Activated naive CD8-positive, alpha-beta T cell treated with anti-CD3 and anti-CD28 coated beads, Interleukin-2, amount 50 U/mL, for 24 hours (primary cell): ENCODE measurements at regions not wholly inside any gene's neighbourhood (a gene's known extent, or its start where the extent isn't known, plus 50 kb on each side); places are given as distances from the start of the nearest gene placed in this dataset.

Experiments used
- ATAC-seq: fragments of 150-1000 bp; cut with Tn5 transposase; one replicate; pipeline ENCODE4 v1.10.0; 2021
- DNase-seq: peaks from one replicate; pipeline ENCODE4 v3.0.0; 2021
- H3K27ac Mint-ChIP-seq: one replicate; pipeline ENCODE4 v1.8.0; 2021; ENCODE audit warnings: mild to moderate bottlenecking, mixed read lengths
- H3K27me3 Mint-ChIP-seq: one replicate; pipeline ENCODE4 v1.8.0; 2021; ENCODE audit warnings: mixed read lengths
- H3K36me3 Mint-ChIP-seq: one replicate; pipeline ENCODE4 v1.8.0; 2021; ENCODE audit warnings: low read depth, mixed read lengths
- H3K4me1 Mint-ChIP-seq: one replicate; pipeline ENCODE4 v1.8.0; 2021; ENCODE audit warnings: mixed read lengths
- H3K4me3 Mint-ChIP-seq: one replicate; pipeline ENCODE4 v1.8.0; 2021; ENCODE audit warnings: mild to moderate bottlenecking, moderate library complexity, mixed read lengths
- H3K9me3 Mint-ChIP-seq: one replicate; pipeline ENCODE4 v1.8.0; 2021; ENCODE audit warnings: mixed read lengths

DNA sequence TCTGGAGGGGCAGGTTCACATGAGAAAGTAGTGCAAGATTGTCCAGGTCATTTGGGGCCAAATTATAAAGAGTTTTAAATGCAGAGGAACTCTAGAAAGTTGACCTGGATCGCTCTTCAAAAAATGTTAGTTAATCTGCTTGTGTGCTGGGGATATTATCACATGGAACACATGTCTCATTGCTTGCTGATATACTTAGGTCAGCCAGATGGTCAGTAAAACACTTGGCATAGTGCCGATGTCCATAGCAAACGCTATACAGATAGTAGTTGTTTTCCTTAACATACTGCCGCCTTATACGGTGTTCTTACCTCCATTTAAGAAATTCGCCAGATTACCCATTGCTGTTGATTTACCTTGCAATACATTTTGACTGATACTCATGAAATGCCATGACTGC lies 103.4 kb upstream of the CWC22 start:
- Mint-ChIP-seq H3K27me3 (peaks cover 7% of the 10 kb centered on the region), H3K4me1 (no peaks in the 10 kb centered on the region), H3K36me3 (no peaks in the 10 kb centered on the region), H3K4me3 (no peak overlapping the region), H3K27ac (no peak overlapping the region), H3K9me3 (no peaks in the 10 kb centered on the region)
- ATAC-seq = no peak
- DNase-seq = no peak

DNA sequence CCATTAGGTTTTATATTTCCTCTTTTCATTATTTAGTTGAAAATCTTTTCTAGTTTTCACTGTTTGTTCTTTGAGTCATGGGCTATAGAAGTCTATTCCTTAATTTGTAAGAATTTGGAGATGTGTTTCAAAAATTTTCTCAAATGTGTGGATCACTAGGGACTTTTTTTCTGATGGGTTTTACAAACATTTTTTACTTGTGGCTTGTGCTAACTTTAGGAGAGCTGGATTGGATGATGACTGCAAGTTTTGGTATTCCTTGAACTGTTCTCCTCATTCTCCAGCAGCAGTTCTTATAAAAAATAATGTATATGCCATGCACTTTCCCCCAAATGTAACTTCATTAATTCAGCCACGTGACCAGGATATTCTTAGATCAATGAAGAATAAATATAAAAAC lies 94.7 kb upstream of the CWC22 start:
- Mint-ChIP-seq H3K36me3 (no peaks in the 10 kb centered on the region), H3K27ac (no peak overlapping the region), H3K27me3 (peaks cover 2% of the 10 kb centered on the region), H3K9me3 (no peaks in the 10 kb centered on the region), H3K4me3 (no peak overlapping the region), H3K4me1 (no peaks in the 10 kb centered on the region)
- no peak for ATAC-seq
- no peak for DNase-seq

DNA sequence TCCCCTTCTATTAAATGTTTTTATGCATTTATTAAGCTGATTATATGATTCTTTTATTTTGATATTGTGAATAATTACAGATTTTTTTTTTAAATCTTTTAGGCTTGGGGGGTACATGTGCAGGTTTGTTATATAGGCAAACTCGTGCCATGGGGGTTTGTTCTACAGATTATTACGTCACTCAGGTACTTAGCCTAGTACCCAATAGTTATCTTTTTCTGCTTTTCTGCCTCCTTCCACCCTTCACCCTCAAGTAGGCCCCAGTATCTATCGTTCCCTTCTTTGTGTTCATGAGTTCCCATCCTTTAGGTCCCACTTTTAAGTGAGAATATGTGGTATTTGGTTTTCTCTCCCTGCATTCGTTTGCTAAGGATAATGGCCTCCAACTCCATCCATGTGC lies 92.2 kb upstream of the CWC22 start:
- no peaks in the 10 kb centered on the region for H3K9me3 Mint-ChIP-seq
- H3K36me3 Mint-ChIP-seq = no peaks in the 10 kb centered on the region
- H3K27me3 Mint-ChIP-seq = peaks cover 5% of the 10 kb centered on the region
- no peaks in the 10 kb centered on the region for H3K4me1 Mint-ChIP-seq
- no peak overlapping the region for H3K27ac Mint-ChIP-seq
- no peak overlapping the region for H3K4me3 Mint-ChIP-seq
- ATAC-seq (no peak), DNase-seq (no peak)

DNA sequence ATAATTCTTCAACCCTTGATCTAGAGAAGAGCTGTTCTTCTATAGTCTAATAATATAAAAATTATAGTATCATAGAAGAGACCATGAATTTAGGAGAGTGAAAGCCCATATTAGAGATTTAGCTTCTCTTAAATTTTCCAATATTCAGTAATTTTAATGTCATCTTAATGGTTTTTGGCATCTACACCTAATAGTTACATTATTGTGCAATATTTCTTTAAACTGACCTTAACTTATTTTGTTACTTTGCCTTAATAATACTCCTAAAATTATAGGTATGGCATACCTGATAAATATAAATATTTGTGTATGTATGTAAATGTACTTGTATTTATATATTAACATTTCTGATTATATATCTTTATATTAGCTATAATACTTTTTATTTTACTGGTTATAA lies 78.0 kb upstream of the CWC22 start:
- H3K4me1 Mint-ChIP-seq = no peaks in the 10 kb centered on the region

DNA sequence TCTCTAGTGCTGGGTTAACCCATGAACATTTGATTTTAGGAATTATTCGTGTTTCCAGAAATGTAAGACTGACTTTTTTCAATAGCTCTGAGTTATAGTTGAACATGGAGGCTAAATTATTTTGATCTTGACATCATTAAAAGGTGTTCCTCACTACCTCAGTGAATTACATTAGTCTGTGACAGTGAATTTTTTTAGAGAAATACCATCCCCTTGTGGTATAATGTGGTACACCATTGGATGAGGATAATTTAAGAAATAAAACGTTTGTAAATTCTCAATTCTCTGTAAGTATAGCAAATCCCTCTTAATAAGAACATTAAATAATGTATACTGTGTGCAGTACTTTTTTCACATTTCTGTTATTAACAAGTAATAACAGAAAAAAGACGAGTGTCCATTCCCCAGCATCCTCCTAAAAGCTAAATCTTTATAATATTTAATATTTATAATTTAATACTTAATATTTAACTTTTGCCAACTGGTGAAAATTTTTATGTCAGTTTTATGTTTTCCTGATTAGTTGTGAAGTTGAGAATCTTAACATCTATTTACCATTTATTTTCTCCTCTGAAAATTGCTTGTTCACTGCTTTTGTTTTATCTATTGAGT lies 70.3 kb upstream of the CWC22 start:
- DNase-seq (no peak), ATAC-seq (no peak)
- peaks cover 1% of the 10 kb centered on the region for H3K36me3 Mint-ChIP-seq

More for the DNA sequence above, 78.0 kb upstream of the CWC22 start:
- no peak for DNase-seq
- Mint-ChIP-seq H3K36me3 (peaks cover 1% of the 10 kb centered on the region), H3K4me3 (no peak overlapping the region), H3K27ac (no peak overlapping the region), H3K9me3 (peaks cover 13% of the 10 kb centered on the region), H3K27me3 (peaks cover 5% of the 10 kb centered on the region)
- ATAC-seq = no peak

DNA sequence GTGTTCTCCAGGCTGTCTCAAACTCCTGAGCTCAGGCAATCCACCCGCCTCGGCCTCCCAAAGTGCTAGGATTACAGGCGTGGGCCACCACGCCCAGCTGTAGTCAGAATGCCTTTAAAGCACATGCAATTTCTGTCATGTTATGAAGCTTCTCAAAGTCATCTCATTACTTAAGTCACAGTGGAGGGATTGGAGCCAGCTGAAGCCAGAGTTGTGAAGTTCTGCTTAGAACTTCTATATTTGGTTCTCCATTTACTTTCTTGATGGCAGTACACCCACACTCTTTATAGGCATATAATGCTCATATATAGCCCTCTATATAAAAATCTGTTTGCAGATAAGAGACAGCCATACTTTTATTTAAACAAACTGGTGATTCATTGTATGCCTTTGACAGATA lies 68.8 kb upstream of the CWC22 start:
- no peaks in the 10 kb centered on the region for H3K9me3 Mint-ChIP-seq
- H3K4me1 Mint-ChIP-seq = no peaks in the 10 kb centered on the region
- DNase-seq (no peak), ATAC-seq (no peak)
- no peaks in the 10 kb centered on the region for H3K36me3 Mint-ChIP-seq
- no peaks in the 10 kb centered on the region for H3K27me3 Mint-ChIP-seq
- no peak overlapping the region for H3K27ac Mint-ChIP-seq
- H3K4me3 Mint-ChIP-seq = no peak overlapping the region

More for the DNA sequence above, 70.3 kb upstream of the CWC22 start:
- Mint-ChIP-seq H3K4me1 (no peaks in the 10 kb centered on the region), H3K9me3 (peaks cover 13% of the 10 kb centered on the region), H3K27ac (no peak overlapping the region), H3K4me3 (no peak overlapping the region), H3K27me3 (no peaks in the 10 kb centered on the region)

DNA sequence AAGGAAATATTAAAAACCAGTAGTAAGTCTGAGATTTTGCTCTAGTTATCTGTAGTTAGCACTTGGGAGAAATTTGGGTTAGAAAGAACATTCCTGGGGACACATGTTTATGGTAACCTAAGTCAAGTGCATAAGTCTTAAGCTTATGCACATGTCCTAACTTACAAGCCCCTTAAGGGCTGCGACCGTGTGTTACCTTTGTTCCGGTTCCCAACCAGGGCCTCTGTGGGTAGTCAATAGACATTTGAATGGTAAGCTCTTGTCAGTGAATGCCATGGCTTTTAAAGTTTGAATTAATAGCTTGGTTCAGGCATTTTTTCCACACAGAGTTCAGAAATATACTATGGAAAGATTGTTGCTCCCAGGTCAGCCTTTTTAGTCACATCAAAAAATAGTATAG lies 64.7 kb upstream of the CWC22 start:
- no peak for DNase-seq
- Mint-ChIP-seq H3K27ac (no peak overlapping the region), H3K4me3 (no peak overlapping the region), H3K36me3 (no peaks in the 10 kb centered on the region), H3K9me3 (peaks cover 4% of the 10 kb centered on the region), H3K4me1 (no peaks in the 10 kb centered on the region), H3K27me3 (no peaks in the 10 kb centered on the region)
- ATAC-seq = no peak

DNA sequence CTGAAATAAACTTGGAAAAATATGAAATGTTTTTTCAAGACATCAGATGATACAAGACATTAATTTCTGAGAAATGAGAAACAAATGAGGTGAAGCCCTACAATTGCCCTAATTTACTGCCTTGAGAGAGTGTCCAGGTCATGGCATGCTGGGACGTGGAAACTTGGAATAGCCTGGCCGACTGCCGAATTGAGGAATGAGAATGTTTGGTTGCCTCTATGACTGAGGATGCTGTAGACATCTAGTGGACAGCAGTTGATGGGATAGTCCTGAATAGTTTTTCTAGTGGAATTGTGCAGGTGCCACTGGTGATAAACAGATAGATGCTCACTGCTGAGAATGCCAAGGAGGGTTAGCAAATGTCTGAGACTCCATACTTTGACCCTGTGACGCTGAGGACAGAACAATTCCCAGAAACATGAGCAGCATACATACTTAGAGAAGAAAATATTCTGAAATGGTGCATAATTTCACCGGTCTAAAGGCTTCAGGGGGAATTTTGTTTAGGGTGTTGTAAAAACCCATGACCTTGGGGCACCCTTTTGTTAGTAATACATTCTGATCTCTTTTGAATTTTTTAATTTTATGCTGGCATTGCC lies 56.5 kb upstream of the CWC22 start:
- no peaks in the 10 kb centered on the region for H3K27me3 Mint-ChIP-seq
- DNase-seq (no peak), ATAC-seq (no peak)
- no peak overlapping the region for H3K27ac Mint-ChIP-seq
- no peaks in the 10 kb centered on the region for H3K9me3 Mint-ChIP-seq
- H3K36me3 Mint-ChIP-seq = no peaks in the 10 kb centered on the region
- no peak overlapping the region for H3K4me3 Mint-ChIP-seq
- no peaks in the 10 kb centered on the region for H3K4me1 Mint-ChIP-seq

DNA sequence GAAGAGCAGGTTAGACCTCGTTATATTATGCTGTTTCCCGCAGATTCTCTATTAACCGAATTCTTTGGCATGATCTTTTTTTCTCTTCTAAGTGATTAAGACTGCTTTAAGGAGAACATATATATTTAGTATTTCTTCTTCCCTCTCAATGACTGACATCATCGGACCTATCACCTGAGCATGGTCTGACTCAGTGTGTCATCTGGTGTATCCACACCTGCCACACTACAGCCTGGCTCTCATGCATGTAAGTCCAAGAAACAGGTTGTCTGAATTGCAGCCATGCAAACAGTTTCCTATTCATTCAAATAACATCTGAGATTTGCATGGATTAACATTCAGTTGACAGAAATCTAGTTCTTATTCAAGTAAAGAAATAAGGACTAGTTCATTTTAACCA lies 55.1 kb upstream of the CWC22 start:
- Mint-ChIP-seq H3K4me1 (no peaks in the 10 kb centered on the region), H3K4me3 (no peak overlapping the region), H3K9me3 (no peaks in the 10 kb centered on the region), H3K27me3 (no peaks in the 10 kb centered on the region), H3K27ac (no peak overlapping the region), H3K36me3 (no peaks in the 10 kb centered on the region)
- DNase-seq (no peak), ATAC-seq (no peak)

DNA sequence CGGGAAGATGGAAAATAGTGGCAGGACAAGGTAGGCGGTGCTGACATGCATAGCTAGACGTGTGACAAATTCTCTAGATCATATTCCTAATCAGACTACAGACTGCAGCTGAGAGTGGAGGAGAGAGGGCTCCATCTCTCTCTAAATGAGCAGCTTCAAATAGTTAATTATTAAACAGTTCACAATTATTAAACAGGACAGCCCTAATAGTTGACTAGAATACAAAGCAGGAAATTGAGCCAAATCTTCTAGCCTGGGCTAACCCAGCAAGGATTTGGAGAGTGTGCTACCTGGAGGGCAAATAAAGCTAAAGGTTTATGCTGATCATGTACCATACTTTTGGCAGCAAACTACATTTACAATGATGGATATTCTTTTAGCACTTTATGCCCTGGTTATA lies 54.4 kb upstream of the CWC22 start:
- no peak for ATAC-seq
- Mint-ChIP-seq H3K4me3 (no peak overlapping the region), H3K4me1 (no peaks in the 10 kb centered on the region), H3K36me3 (no peaks in the 10 kb centered on the region), H3K9me3 (no peaks in the 10 kb centered on the region), H3K27ac (no peak overlapping the region), H3K27me3 (no peaks in the 10 kb centered on the region)
- DNase-seq = no peak

DNA sequence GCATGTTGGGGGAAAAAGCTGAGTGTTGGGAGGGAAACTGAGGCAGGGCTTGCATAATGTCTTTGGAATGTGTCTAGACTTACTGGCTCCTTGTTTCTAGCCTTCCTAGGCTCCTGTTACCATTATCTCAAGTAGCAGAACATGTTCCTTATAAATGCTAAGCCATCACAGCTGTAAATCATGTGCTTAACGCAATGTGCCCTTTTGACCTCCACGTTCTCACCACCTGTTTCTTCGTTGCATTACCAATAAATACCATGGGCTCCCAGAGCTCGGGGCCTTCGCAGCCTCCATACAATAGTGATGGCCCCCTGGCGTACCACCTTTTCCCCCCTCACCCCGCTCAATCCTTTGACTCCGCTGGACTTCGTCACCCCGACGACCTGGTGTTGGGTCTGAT lies 54.0 kb upstream of the CWC22 start:
- H3K36me3 Mint-ChIP-seq = no peaks in the 10 kb centered on the region
- H3K27me3 Mint-ChIP-seq = no peaks in the 10 kb centered on the region
- H3K27ac Mint-ChIP-seq = no peak overlapping the region
- no peaks in the 10 kb centered on the region for H3K4me1 Mint-ChIP-seq
- no peak for DNase-seq
- no peak for ATAC-seq
- H3K9me3 Mint-ChIP-seq = no peaks in the 10 kb centered on the region
- no peak overlapping the region for H3K4me3 Mint-ChIP-seq

DNA sequence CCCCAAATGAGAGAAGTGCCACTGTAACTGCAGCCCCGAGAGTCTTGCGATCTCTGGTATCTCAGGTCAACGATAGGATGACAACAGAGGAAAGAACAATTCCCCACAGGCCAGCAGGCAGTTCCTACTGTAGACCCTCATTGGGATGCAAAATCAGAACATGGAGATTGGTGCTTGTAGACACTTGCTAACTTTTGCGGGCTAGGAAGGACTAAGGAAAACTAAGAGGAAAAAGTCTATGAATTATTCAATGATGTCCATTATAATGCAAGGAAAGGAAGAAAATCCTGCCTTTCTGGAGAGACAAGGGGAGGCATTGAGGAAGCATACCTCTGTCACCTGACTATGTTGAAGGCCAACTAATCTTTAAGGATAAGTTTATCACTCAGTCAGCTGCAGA lies 51.9 kb upstream of the CWC22 start:
- no peak overlapping the region for H3K4me3 Mint-ChIP-seq
- no peaks in the 10 kb centered on the region for H3K27me3 Mint-ChIP-seq
- H3K27ac Mint-ChIP-seq = no peak overlapping the region

DNA sequence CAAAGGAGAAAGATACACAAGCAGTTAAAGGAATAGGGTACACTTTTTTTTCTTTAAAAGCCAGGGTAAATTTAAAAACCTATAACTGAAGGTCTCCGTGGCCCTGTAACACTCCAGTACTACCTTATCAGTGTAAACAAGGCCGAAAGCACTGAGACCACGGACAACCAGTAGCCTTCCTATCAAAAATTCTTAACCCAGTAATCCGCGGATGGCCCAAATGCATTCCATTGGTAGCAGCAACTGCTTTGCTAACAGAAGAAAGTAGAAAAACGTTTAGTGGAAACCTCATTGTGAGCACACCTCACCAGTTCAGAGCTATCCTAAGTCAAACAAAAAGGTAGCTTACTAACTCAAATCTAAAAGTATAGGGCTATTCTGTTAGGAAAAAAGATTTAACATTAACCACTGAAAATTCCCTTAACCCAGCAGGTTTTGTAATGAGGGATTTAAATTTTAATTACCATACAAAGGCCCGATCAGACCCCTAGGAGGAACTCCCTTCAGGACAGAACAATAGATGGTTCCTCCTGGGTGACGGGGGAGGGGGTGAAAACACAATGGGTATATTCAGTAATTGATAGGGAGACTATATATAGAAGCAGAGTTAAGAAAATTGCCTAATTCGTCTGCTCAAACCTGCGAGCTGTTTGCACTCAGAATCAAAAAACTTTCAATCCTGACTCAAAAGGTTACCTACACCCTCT lies 50.8 kb upstream of the CWC22 start:
- Mint-ChIP-seq H3K4me1 (no peaks in the 10 kb centered on the region), H3K27ac (no peak overlapping the region), H3K4me3 (no peak overlapping the region), H3K36me3 (no peaks in the 10 kb centered on the region), H3K27me3 (peaks cover 3% of the 10 kb centered on the region), H3K9me3 (peaks cover 6% of the 10 kb centered on the region)
- no peak for DNase-seq
- no peak for ATAC-seq

More for the DNA sequence above, 51.9 kb upstream of the CWC22 start:
- DNase-seq (no peak), ATAC-seq (no peak)
- Mint-ChIP-seq H3K9me3 (peaks cover 4% of the 10 kb centered on the region), H3K36me3 (no peaks in the 10 kb centered on the region), H3K4me1 (no peaks in the 10 kb centered on the region)
